ENCODE measurements at regions not wholly inside any gene's neighbourhood (a gene's known extent, or its start where the extent isn't known, plus 50 kb on each side); places are given as distances from the start of the nearest gene placed in this dataset.

- Histone ChIP-seq H3K4me3 (ENCODE audit: severe bottlenecking) (no peak overlapping the region), H3K9me3 (ENCODE audit: severe bottlenecking) (no peaks in the 10 kb centered on the region), H3K27me3 (ENCODE audit: insufficient read depth, poor library complexity, severe bottlenecking) (no peaks in the 10 kb centered on the region), H3K27ac (ENCODE audit: poor library complexity, severe bottlenecking) (no peak overlapping the region), H3K4me1 (ENCODE audit: insufficient read depth, poor library complexity, severe bottlenecking) (no peaks in the 10 kb centered on the region), H3K36me3 (ENCODE audit: low read depth) (no peaks in the 10 kb centered on the region)
- ATAC-seq (ENCODE audit: low read depth) (peak; percentile 45; the same call in 2 of the 3 replicates), DNase-seq (ENCODE audit: low spot score) (no peak)
- TF ChIP-seq CTCF (IDR thresholded peaks at IDR 0.05; ENCODE audit: poor library complexity, severe bottlenecking), result no peak
These were observed 1109.8 kb upstream of the B3GALT2 start for GRCh38 chr1:194296201-194296600.

- peak; percentile 34 for TF ChIP-seq CTCF (IDR thresholded peaks at IDR 0.05; ENCODE audit: poor library complexity, severe bottlenecking)
- DNase-seq (ENCODE audit: low spot score), result no peak
- no peaks in the 10 kb centered on the region for H3K27me3 ChIP-seq (ENCODE audit: insufficient read depth, poor library complexity, severe bottlenecking)
- ATAC-seq (ENCODE audit: low read depth), result peak; percentile 64; the same call in 2 of the 3 replicates
- no peak overlapping the region for H3K4me3 ChIP-seq (ENCODE audit: severe bottlenecking)
- H3K9me3 ChIP-seq (ENCODE audit: severe bottlenecking), result no peaks in the 10 kb centered on the region
- no peaks in the 10 kb centered on the region for H3K4me1 ChIP-seq (ENCODE audit: insufficient read depth, poor library complexity, severe bottlenecking)
- no peak overlapping the region for H3K27ac ChIP-seq (ENCODE audit: poor library complexity, severe bottlenecking)
- no peaks in the 10 kb centered on the region for H3K36me3 ChIP-seq (ENCODE audit: low read depth)
These were observed 1109.3 kb upstream of the B3GALT2 start for GRCh38 chr1:194295685-194296084.

- Histone ChIP-seq H3K4me1 (ENCODE audit: insufficient read depth, poor library complexity, severe bottlenecking) (no peaks in the 10 kb centered on the region), H3K4me3 (ENCODE audit: severe bottlenecking) (no peak overlapping the region), H3K9me3 (ENCODE audit: severe bottlenecking) (no peaks in the 10 kb centered on the region), H3K36me3 (ENCODE audit: low read depth) (no peaks in the 10 kb centered on the region), H3K27me3 (ENCODE audit: insufficient read depth, poor library complexity, severe bottlenecking) (no peaks in the 10 kb centered on the region), H3K27ac (ENCODE audit: poor library complexity, severe bottlenecking) (no peak overlapping the region)
- no peak for DNase-seq (ENCODE audit: low spot score)
- TF ChIP-seq CTCF (IDR thresholded peaks at IDR 0.05; ENCODE audit: poor library complexity, severe bottlenecking), result no peak
- no peak for ATAC-seq (ENCODE audit: low read depth)
These were observed 1107.5 kb upstream of the B3GALT2 start for GRCh38 chr1:194293851-194294405.

- no peaks in the 10 kb centered on the region for H3K27me3 ChIP-seq (ENCODE audit: insufficient read depth, poor library complexity, severe bottlenecking)
- H3K4me1 ChIP-seq (ENCODE audit: insufficient read depth, poor library complexity, severe bottlenecking), result no peaks in the 10 kb centered on the region
- H3K9me3 ChIP-seq (ENCODE audit: severe bottlenecking), result no peaks in the 10 kb centered on the region
- H3K27ac ChIP-seq (ENCODE audit: poor library complexity, severe bottlenecking), result no peak overlapping the region
- no peak for ATAC-seq (ENCODE audit: low read depth)
- DNase-seq (ENCODE audit: low spot score), result no peak
- H3K36me3 ChIP-seq (ENCODE audit: low read depth), result no peaks in the 10 kb centered on the region
- TF ChIP-seq CTCF (IDR thresholded peaks at IDR 0.05; ENCODE audit: poor library complexity, severe bottlenecking), result no peak
- no peak overlapping the region for H3K4me3 ChIP-seq (ENCODE audit: severe bottlenecking)
These were observed 1106.6 kb upstream of the B3GALT2 start for GRCh38 chr1:194292966-194293365.

- no peaks in the 10 kb centered on the region for H3K27me3 ChIP-seq (ENCODE audit: insufficient read depth, poor library complexity, severe bottlenecking)
- ATAC-seq (ENCODE audit: low read depth), result no peak
- H3K36me3 ChIP-seq (ENCODE audit: low read depth), result no peaks in the 10 kb centered on the region
- no peak for TF ChIP-seq CTCF (IDR thresholded peaks at IDR 0.05; ENCODE audit: poor library complexity, severe bottlenecking)
- no peak overlapping the region for H3K4me3 ChIP-seq (ENCODE audit: severe bottlenecking)
- H3K4me1 ChIP-seq (ENCODE audit: insufficient read depth, poor library complexity, severe bottlenecking), result no peaks in the 10 kb centered on the region
- no peaks in the 10 kb centered on the region for H3K9me3 ChIP-seq (ENCODE audit: severe bottlenecking)
- DNase-seq (ENCODE audit: low spot score), result no peak
- no peak overlapping the region for H3K27ac ChIP-seq (ENCODE audit: poor library complexity, severe bottlenecking)
These were observed 1103.3 kb upstream of the B3GALT2 start for GRCh38 chr1:194289569-194290266.

All from RWPE2 (cell line).